ENCODE measurements at regions not wholly inside any gene's neighbourhood (a gene's known extent, or its start where the extent isn't known, plus 50 kb on each side); places are given as distances from the start of the nearest gene placed in this dataset.

GRCh38 chr9:27663526-27663925 is 90.2 kb upstream of the C9orf72 start:
- ChIA-PET CTCF (no interaction called here), POLR2A (no interaction called here)
- no peak overlapping the region for H3K4me3 ChIP-seq (ENCODE audit: low read depth, low read length)
- H3K36me3 ChIP-seq (ENCODE audit: control insufficient read depth in 2 of 2, insufficient read depth in 1 of 2, low read length in 2 of 2), result no peaks in the 10 kb centered on the region
- H3K4me1 ChIP-seq (ENCODE audit: control insufficient read depth, insufficient read depth, low read length), result no peaks in the 10 kb centered on the region
- TF ChIP-seq KLF10 (tag by site-specific recombination; IDR thresholded peaks at IDR 0.05) (no peak), SP3 (tag by site-specific recombination; IDR thresholded peaks at IDR 0.05) (no peak), GLI2 (tag by site-specific recombination; IDR thresholded peaks at IDR 0.05; ENCODE audit: borderline replicate concordance, low read depth) (no peak), ZNF837 (tag by site-specific recombination; IDR thresholded peaks at IDR 0.05) (no peak), ZNF292 (tag by site-specific recombination; IDR thresholded peaks at IDR 0.05; ENCODE audit: borderline replicate concordance, low read depth) (no peak), ZNF146 (tag by site-specific recombination; IDR thresholded peaks at IDR 0.05) (no peak), ZNF214 (tag by site-specific recombination; IDR thresholded peaks at IDR 0.05; ENCODE audit: borderline replicate concordance) (no peak), MZF1 (tag by site-specific recombination; IDR thresholded peaks at IDR 0.05; ENCODE audit: borderline replicate concordance) (no peak)
- TF ChIP-seq, protein P1, sequence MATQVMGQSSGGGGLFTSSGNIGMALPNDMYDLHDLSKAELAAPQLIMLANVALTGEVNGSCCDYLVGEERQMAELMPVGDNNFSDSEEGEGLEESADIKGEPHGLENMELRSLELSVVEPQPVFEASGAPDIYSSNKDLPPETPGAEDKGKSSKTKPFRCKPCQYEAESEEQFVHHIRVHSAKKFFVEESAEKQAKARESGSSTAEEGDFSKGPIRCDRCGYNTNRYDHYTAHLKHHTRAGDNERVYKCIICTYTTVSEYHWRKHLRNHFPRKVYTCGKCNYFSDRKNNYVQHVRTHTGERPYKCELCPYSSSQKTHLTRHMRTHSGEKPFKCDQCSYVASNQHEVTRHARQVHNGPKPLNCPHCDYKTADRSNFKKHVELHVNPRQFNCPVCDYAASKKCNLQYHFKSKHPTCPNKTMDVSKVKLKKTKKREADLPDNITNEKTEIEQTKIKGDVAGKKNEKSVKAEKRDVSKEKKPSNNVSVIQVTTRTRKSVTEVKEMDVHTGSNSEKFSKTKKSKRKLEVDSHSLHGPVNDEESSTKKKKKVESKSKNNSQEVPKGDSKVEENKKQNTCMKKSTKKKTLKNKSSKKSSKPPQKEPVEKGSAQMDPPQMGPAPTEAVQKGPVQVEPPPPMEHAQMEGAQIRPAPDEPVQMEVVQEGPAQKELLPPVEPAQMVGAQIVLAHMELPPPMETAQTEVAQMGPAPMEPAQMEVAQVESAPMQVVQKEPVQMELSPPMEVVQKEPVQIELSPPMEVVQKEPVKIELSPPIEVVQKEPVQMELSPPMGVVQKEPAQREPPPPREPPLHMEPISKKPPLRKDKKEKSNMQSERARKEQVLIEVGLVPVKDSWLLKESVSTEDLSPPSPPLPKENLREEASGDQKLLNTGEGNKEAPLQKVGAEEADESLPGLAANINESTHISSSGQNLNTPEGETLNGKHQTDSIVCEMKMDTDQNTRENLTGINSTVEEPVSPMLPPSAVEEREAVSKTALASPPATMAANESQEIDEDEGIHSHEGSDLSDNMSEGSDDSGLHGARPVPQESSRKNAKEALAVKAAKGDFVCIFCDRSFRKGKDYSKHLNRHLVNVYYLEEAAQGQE (tag by site-specific recombination; IDR thresholded peaks at IDR 0.05), result no peak
- H3K27ac ChIP-seq (ENCODE audit: extremely low read depth, low read depth, low read length), result no peak overlapping the region
- no peaks in the 10 kb centered on the region for H3K9me3 ChIP-seq (ENCODE audit: control insufficient read depth, insufficient read depth, low read depth, low read length)

- TF ChIP-seq ZNF398 (tag by site-specific recombination; IDR thresholded peaks at IDR 0.05) (no peak), EGR2 (tag by site-specific recombination; IDR thresholded peaks at IDR 0.05; ENCODE audit: low read depth) (peak; percentile 55), ZNF654 (tag by site-specific recombination; IDR thresholded peaks at IDR 0.05; ENCODE audit: low read depth) (no peak), ZFHX2 (tag by site-specific recombination; conservative IDR thresholded peaks at IDR 0.05) (peak; percentile 73)
- Histone ChIP-seq H3K27ac (ENCODE audit: extremely low read depth, low read depth, low read length) (no peak overlapping the region), H3K36me3 (ENCODE audit: control insufficient read depth in 2 of 2, insufficient read depth in 1 of 2, low read length in 2 of 2) (no peaks in the 10 kb centered on the region), H3K4me1 (ENCODE audit: control insufficient read depth, insufficient read depth, low read length) (no peaks in the 10 kb centered on the region), H3K9me3 (ENCODE audit: control insufficient read depth, insufficient read depth, low read depth, low read length) (no peaks in the 10 kb centered on the region), H3K4me3 (ENCODE audit: low read depth, low read length) (no peak overlapping the region)
- ChIA-PET POLR2A (no interaction called here), CTCF (no interaction called here)
These were observed 91.0 kb upstream of the C9orf72 start for GRCh38 chr9:27664121-27664779.

- CTCF ChIA-PET, result interaction anchor here (0.6 kb wide), 1 partner anchor 474 kb away, joined by 6 read pairs; no protein-coding TSS in a partner anchor
- TF ChIP-seq SP2 (tag by site-specific recombination; IDR thresholded peaks at IDR 0.05) (no peak), ZSCAN16 (tag by site-specific recombination; IDR thresholded peaks at IDR 0.05) (no peak), HOXD13 (CRISPR knock-in tag; IDR thresholded peaks at IDR 0.05; ENCODE audit: borderline replicate concordance) (no peak), ZFHX2 (tag by site-specific recombination; conservative IDR thresholded peaks at IDR 0.05) (no peak), IKZF3 (tag by site-specific recombination; IDR thresholded peaks at IDR 0.05) (no peak), ZBTB20 (tag by site-specific recombination; IDR thresholded peaks at IDR 0.05) (no peak), BCL11A (tag by site-specific recombination; IDR thresholded peaks at IDR 0.05; ENCODE audit: low read depth) (no peak)
- TF ChIP-seq, protein P2, sequence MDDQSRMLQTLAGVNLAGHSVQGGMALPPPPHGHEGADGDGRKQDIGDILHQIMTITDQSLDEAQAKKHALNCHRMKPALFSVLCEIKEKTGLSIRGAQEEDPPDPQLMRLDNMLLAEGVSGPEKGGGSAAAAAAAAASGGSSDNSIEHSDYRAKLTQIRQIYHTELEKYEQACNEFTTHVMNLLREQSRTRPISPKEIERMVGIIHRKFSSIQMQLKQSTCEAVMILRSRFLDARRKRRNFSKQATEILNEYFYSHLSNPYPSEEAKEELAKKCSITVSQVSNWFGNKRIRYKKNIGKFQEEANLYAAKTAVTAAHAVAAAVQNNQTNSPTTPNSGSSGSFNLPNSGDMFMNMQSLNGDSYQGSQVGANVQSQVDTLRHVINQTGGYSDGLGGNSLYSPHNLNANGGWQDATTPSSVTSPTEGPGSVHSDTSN (CRISPR knock-in tag; IDR thresholded peaks at IDR 0.05), result no peak
- TF ChIP-seq, protein P3, sequence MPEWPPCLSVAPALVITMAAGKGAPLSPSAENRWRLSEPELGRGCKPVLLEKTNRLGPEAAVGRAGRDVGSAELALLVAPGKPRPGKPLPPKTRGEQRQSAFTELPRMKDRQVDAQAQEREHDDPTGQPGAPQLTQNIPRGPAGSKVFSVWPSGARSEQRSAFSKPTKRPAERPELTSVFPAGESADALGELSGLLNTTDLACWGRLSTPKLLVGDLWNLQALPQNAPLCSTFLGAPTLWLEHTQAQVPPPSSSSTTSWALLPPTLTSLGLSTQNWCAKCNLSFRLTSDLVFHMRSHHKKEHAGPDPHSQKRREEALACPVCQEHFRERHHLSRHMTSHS (tag by site-specific recombination; IDR thresholded peaks at IDR 0.05), result no peak
- TF ChIP-seq, protein P4, sequence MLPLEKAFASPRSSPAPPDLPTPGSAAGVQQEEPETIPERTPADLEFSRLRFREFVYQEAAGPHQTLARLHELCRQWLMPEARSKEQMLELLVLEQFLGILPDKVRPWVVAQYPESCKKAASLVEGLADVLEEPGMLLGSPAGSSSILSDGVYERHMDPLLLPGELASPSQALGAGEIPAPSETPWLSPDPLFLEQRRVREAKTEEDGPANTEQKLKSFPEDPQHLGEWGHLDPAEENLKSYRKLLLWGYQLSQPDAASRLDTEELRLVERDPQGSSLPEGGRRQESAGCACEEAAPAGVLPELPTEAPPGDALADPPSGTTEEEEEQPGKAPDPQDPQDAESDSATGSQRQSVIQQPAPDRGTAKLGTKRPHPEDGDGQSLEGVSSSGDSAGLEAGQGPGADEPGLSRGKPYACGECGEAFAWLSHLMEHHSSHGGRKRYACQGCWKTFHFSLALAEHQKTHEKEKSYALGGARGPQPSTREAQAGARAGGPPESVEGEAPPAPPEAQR (tag by site-specific recombination; IDR thresholded peaks at IDR 0.05), result no peak
- Histone ChIP-seq H3K27ac (ENCODE audit: extremely low read depth, low read depth, low read length) (no peak overlapping the region), H3K4me3 (ENCODE audit: low read depth, low read length) (no peak overlapping the region), H3K36me3 (ENCODE audit: control insufficient read depth in 2 of 2, insufficient read depth in 1 of 2, low read length in 2 of 2) (no peaks in the 10 kb centered on the region), H3K9me3 (ENCODE audit: control insufficient read depth, insufficient read depth, low read depth, low read length) (no peaks in the 10 kb centered on the region), H3K4me1 (ENCODE audit: control insufficient read depth, insufficient read depth, low read length) (no peaks in the 10 kb centered on the region)
- POLR2A ChIA-PET, result no interaction called here
These were observed 91.9 kb upstream of the C9orf72 start for GRCh38 chr9:27665136-27665535.

Data from HEK293 (cell line).